ENCODE measurements at regions not wholly inside any gene's neighbourhood (a gene's known extent, or its start where the extent isn't known, plus 50 kb on each side); places are given as distances from the start of the nearest gene placed in this dataset.

DNA sequence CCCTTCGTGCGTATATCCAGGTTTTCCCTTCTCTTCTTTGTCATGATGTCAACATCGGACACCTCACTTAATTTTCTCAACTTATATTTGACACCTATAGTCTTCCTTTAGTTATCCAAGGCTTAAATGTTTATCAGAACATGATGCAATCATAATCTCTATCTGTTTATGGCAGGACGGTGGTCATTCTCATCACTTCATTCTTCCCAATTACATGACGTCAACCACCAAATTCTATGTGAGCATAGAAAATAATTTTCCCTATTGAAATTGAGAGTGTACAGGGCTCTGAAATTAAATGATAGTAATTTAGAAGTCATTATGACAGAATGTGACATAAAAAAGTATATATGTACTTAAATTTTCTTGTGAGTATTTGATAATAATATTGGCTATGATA lies 345.4 kb downstream of the CDH9 start:
- TF ChIP-seq POLR2A (IDR thresholded peaks at IDR 0.05) (no peak), POLR2AphosphoS5 (IDR thresholded peaks at IDR 0.05) (no peak)

All from suprapubic skin (tissue), 4 donors.